Lung (tissue), 11 donors: ENCODE measurements at regions not wholly inside any gene's neighbourhood (a gene's known extent, or its start where the extent isn't known, plus 50 kb on each side); places are given as distances from the start of the nearest gene placed in this dataset.

Experiments
- ATAC-seq: fragments of 200-7000 bp; cut with Tn5 transposase; one replicate; pipeline ENCODE4 v1.9.1; 2020; ENCODE audit warnings: moderate number of reproducible peaks; ENCODE audit not compliant: insufficient read depth, low FRiP score
- DNase-seq, 3 donors: peaks; one replicate each; pipeline ENCODE4 v3.0.0-alpha.2; 2013 to 2017
- H3K27ac ChIP-seq, 2 donors: one replicate each; pipeline ENCODE4 v1.5.1; 2013; ENCODE audit warnings: mild to moderate bottlenecking in 2 of 2, moderate library complexity in 2 of 2, control low read depth in 1 of 2, inconsistent platforms in 1 of 2, low read depth in 1 of 2, low read length in 1 of 2
- H3K27me3 ChIP-seq, 3 donors: one replicate each; pipeline ENCODE4 v1.5.1; 2013; ENCODE audit warnings: low read length in 2 of 3; ENCODE audit not compliant: control insufficient read depth in 3 of 3, insufficient read depth in 3 of 3
- H3K36me3 ChIP-seq, 4 donors: one replicate each; pipeline ENCODE4 v1.5.1; 2013; ENCODE audit warnings: low read length in 4 of 4, mild to moderate bottlenecking in 1 of 4, moderate library complexity in 1 of 4; ENCODE audit not compliant: control insufficient read depth in 4 of 4, insufficient read depth in 4 of 4
- H3K4me1 ChIP-seq, 5 donors: one replicate each; pipeline ENCODE4 v1.5.1; 2013; ENCODE audit warnings: low read length in 5 of 5, mild to moderate bottlenecking in 2 of 5, moderate library complexity in 1 of 5; ENCODE audit not compliant: control insufficient read depth in 5 of 5, insufficient read depth in 5 of 5
- H3K4me3 ChIP-seq: one replicate; pipeline ENCODE4 v1.5.1; 2013; ENCODE audit warnings: mild to moderate bottlenecking, control low read depth, moderate library complexity
- H3K9ac ChIP-seq, 2 donors: one replicate each; pipeline ENCODE4 v1.5.1; 2013; ENCODE audit warnings: low read length in 2 of 2, control low read depth in 1 of 2; ENCODE audit not compliant: insufficient read depth in 1 of 2
- H3K9me3 ChIP-seq, 4 donors: one replicate each; pipeline ENCODE4 v1.5.1; 2013; ENCODE audit warnings: low read length in 3 of 4, mild to moderate bottlenecking in 1 of 4, moderate library complexity in 1 of 4; ENCODE audit not compliant: control insufficient read depth in 4 of 4, insufficient read depth in 3 of 4
- CTCF ChIP-seq: IDR thresholded peaks from 2 replicates; pipeline ENCODE4 v1.5.1; 2012; ENCODE audit warnings: mild to moderate bottlenecking; ENCODE audit errors: control extremely low read depth, extremely low read depth
- WGBS, 2 donors: extraction: QIAGEN DNeasy Blood & Tissue Kit; methylation state at CpG; one replicate each; pipeline ENCODE4 v1.1.7; 2013; 5-methylcytosine and 5-hydroxymethylcytosine counted together
- donor health status: control.
- donor health status: control.
- donor health status: Bipolar disorder and iron deficiency.
- donor health status: healthy.
- donor health status: DM: yes; HTN: yes; CAD: no.

DNA sequence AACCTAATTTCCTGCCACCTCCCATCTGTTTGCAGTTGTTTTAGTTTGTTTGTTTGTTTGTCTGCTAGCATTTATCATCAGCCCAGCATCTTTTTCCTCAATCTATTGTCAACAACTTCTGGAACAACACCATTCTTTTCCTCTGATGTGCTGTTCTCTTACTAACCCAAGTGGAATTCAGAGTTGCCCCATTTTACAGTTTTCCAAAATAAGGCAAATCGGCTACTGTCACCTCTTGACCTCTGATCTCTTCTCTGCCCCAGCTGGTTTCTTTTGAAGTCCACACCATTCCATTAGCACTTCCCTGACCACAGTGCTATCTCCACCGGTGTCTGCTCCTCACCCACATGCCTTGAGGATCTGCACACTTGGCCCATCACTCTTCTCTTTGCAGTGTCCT, 102.4 kb downstream of the EFNB2 start:
- Histone ChIP-seq H3K36me3 (no peaks in the 10 kb centered on the region), H3K9me3 (no peaks in the 10 kb centered on the region), H3K4me3 (no peak overlapping the region), H3K27me3 (no peaks in the 10 kb centered on the region), H3K27ac (no peak overlapping the region), H3K4me1 (no peaks in the 10 kb centered on the region), H3K9ac (no peak overlapping the region)
- WGBS, 2 donors = 66 to 72% methylated on average over 2 of the region's 2 CpGs
- TF ChIP-seq CTCF = no peak
- ATAC-seq = no peak
- no peak for DNase-seq

- H3K36me3 ChIP-seq = no peaks in the 10 kb centered on the region
- no peak overlapping the region for H3K27ac ChIP-seq
- no peaks in the 10 kb centered on the region for H3K9me3 ChIP-seq
- no peak for TF ChIP-seq CTCF
- no peaks in the 10 kb centered on the region for H3K27me3 ChIP-seq
- H3K4me1 ChIP-seq = no peaks in the 10 kb centered on the region
- no peak overlapping the region for H3K4me3 ChIP-seq
- WGBS, 2 donors = 78 to 79% methylated on average over 3 of the region's 3 CpGs
- ATAC-seq (no peak), DNase-seq (no peak)
- no peak overlapping the region for H3K9ac ChIP-seq
These were observed 102.8 kb downstream of the EFNB2 start for GRCh38 chr13:106432636-106433035.

GRCh38 chr13:106426909-106427308, 108.6 kb downstream of the EFNB2 start:
- TF ChIP-seq CTCF = no peak
- peaks cover 0 to 4% (median 0%) of the 10 kb centered on the region in 5 donors for H3K4me1 ChIP-seq
- H3K27me3 ChIP-seq = no peaks in the 10 kb centered on the region
- WGBS, 2 donors = 94 to 95% methylated on average over 4 of the region's 4 CpGs
- H3K4me3 ChIP-seq = no peak overlapping the region
- ATAC-seq = no peak
- H3K36me3 ChIP-seq = no peaks in the 10 kb centered on the region
- H3K9ac ChIP-seq = no peak overlapping the region
- no peak overlapping the region for H3K27ac ChIP-seq
- DNase-seq = no peak
- H3K9me3 ChIP-seq = no peaks in the 10 kb centered on the region

DNA sequence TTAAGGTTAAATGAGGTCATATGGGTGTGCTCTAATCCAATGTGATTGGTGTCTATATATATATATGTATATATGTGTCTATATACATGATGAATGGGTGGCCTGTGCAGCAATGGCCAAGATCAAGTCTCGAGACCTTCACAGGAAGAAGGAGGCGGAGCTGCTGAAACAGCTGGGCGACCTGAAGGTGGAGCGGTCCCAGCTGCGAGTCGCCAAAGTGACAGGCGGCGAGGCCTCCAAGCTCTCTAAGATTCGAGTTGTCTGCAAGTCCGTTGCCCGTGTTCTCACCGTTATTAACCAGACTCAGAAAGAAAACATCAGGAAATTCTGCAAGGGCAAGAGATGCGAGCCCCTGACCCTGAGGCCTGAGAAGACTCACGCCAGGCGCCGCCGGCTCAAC, 109.8 kb downstream of the EFNB2 start:
- Histone ChIP-seq H3K27ac (no peak overlapping the region), H3K9me3 (no peaks in the 10 kb centered on the region), H3K4me1 (peaks cover 0 to 4% (median 0%) of the 10 kb centered on the region in 5 donors), H3K36me3 (no peaks in the 10 kb centered on the region), H3K9ac (no peak overlapping the region), H3K4me3 (no peak overlapping the region), H3K27me3 (no peaks in the 10 kb centered on the region)
- no peak for TF ChIP-seq CTCF
- DNase-seq = peak; percentile 40 to 66 (median 64)
- WGBS, 2 donors = 89 to 91% methylated on average over 17 of the region's 17 CpGs
- ATAC-seq = no peak
